SH-SY5Y (cell line): ENCODE measurements at regions not wholly inside any gene's neighbourhood (a gene's known extent, or its start where the extent isn't known, plus 50 kb on each side); places are given as distances from the start of the nearest gene placed in this dataset.

Experiments
- GATA2 ChIP-seq: IDR thresholded peaks from 2 replicates; pipeline ENCODE4 v1.6.1; 2011; ENCODE audit warnings: mild to moderate bottlenecking, low read depth, low read length
- GATA3 ChIP-seq: IDR thresholded peaks from 2 replicates; pipeline ENCODE4 v1.6.1; 2011; ENCODE audit warnings: low read depth, mild to moderate bottlenecking, low read length, moderate library complexity

GRCh38 chr20:48338717-48339116, 489.1 kb downstream of the PREX1 start:
- TF ChIP-seq GATA2 (no peak), GATA3 (no peak)
